WERI-Rb-1 (cell line): ENCODE measurements at regions not wholly inside any gene's neighbourhood (a gene's known extent, or its start where the extent isn't known, plus 50 kb on each side); places are given as distances from the start of the nearest gene placed in this dataset.
"Not testable (repeated sequence)": the region's sequence is repeated elsewhere in the genome, so short reads cannot be mapped to it uniquely, and the experiment has no call there.

Experiments
- DNase-seq: peaks from one replicate; pipeline ENCODE4 v3.0.0-alpha.2; 2020
- H3K27ac ChIP-seq: fragments of 250-450 bp; sonication (Bioruptor Pico); 2 replicates; pipeline ENCODE4 v1.5.1; 2020; ENCODE audit warnings: mild to moderate bottlenecking, moderate library complexity
- H3K27me3 ChIP-seq: fragments of 250-450 bp; sonication (Bioruptor Pico); 2 replicates; pipeline ENCODE4 v1.5.1; 2021; ENCODE audit warnings: mild to moderate bottlenecking, low read depth, moderate library complexity; ENCODE audit not compliant: insufficient read depth, severe bottlenecking
- H3K36me3 ChIP-seq: fragments of 250-450 bp; sonication (Bioruptor Pico); 2 replicates; pipeline ENCODE4 v1.5.1; 2020; ENCODE audit warnings: mild to moderate bottlenecking, moderate library complexity
- H3K4me3 ChIP-seq: 2 replicates; pipeline ENCODE4 v1.5.1; 2011; ENCODE audit warnings: low read depth, mild to moderate bottlenecking, control low read depth, low read length
- H3K9me3 ChIP-seq: fragments of 250-450 bp; sonication (Bioruptor Pico); 2 replicates; pipeline ENCODE4 v1.5.1; 2021; ENCODE audit warnings: mild to moderate bottlenecking, moderate library complexity; ENCODE audit not compliant: severe bottlenecking
- TF ChIP-seq, protein P1 (sequence below): IDR thresholded peaks from 2 replicates; pipeline ENCODE4 v1.5.1; 2011; ENCODE audit warnings: low read depth, mild to moderate bottlenecking, control low read depth, inconsistent platforms, low read length

DNA sequence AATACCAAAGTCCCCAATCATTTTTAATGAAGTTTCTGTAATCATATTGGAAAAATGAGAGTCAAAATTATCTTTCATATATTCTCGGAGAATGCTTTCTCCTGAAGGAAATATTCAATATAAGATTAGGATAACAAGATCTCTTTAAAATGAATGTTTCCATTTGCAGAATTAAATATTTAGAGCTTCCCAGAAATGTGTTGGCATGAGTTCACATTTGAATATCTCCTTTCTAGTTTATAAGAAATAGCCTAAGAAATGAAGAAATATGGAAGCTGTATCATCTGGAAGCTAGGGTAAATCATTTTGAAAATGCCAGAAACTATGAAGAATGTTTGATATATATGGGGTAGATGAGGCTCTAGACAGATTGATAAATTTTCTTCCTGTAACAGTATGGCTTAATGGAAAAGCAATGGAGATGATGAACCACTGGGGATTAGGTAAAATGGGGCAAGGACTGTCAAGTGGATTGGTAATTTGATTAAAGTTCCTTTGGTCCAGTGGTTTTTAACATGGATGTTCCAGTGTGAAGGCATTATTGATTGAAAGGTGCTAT, 184.6 kb upstream of the ZNF804A start:
- H3K4me3 ChIP-seq, result no peak overlapping the region
- TF ChIP-seq, protein P1, sequence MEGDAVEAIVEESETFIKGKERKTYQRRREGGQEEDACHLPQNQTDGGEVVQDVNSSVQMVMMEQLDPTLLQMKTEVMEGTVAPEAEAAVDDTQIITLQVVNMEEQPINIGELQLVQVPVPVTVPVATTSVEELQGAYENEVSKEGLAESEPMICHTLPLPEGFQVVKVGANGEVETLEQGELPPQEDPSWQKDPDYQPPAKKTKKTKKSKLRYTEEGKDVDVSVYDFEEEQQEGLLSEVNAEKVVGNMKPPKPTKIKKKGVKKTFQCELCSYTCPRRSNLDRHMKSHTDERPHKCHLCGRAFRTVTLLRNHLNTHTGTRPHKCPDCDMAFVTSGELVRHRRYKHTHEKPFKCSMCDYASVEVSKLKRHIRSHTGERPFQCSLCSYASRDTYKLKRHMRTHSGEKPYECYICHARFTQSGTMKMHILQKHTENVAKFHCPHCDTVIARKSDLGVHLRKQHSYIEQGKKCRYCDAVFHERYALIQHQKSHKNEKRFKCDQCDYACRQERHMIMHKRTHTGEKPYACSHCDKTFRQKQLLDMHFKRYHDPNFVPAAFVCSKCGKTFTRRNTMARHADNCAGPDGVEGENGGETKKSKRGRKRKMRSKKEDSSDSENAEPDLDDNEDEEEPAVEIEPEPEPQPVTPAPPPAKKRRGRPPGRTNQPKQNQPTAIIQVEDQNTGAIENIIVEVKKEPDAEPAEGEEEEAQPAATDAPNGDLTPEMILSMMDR, result no peak
- H3K27ac ChIP-seq, result no peak overlapping the region
- H3K27me3 ChIP-seq, result no peaks in the 10 kb centered on the region
- DNase-seq, result no peak
- H3K9me3 ChIP-seq, result no peaks in the 10 kb centered on the region
- H3K36me3 ChIP-seq, result no peaks in the 10 kb centered on the region

DNA sequence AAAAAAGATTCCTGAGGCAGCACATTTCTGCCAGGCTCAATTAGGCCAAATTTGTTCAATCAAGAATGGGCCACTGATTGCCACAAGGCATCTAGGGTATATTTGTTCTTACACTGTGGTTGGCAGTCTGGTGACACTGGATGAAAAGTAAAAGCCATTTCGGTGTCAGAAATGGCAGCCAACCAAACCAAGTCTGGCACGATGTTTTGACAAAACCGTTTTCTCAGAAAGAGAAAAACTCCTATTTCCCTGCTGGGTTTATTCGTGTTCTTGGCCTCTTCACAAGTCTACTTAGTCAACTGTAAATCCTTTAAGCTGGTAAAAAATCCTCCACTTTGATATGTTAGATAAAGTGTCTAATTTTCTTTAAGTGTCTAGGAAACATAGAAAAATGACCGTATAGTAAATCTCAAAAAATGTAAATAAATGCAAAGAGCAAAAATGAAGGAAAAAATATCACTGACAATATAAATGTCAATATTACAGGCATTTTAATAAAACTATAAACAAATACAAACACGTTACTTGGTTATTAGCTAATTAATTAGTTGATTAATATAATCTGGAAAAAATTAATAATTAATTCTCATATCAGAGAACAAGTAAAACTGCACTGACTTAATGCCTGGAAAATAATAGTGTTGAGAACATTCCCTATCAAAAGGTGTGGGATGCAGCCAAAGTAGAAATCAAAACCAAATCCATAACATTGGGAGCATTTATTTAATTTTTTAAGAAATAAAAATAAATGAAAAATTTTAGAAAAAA, 182.0 kb upstream of the ZNF804A start:
- Histone ChIP-seq H3K9me3 (no peaks in the 10 kb centered on the region), H3K36me3 (no peaks in the 10 kb centered on the region), H3K27ac (no peak overlapping the region), H3K4me3 (no peak overlapping the region), H3K27me3 (no peaks in the 10 kb centered on the region)
- TF ChIP-seq, protein P1, result no peak
- no peak for DNase-seq

DNA sequence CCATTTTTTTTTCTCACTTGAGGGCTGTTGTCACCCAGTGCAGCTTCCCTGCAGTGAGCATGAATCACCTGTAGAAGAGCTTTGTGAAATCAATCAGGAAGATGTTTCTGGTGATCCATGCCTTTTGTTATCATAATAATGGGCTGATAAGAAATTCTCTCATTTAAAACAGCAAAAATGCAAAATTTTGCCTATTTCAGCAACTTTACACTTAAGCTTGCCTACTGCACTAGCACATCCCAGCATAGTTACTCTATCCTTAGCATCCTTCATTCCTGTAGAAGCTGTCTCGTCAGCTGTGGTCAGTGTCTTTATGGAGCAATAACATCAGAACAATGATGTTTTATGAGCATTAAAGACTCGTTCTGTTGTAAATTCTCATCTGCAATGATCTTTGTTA, 178.6 kb upstream of the ZNF804A start:
- TF ChIP-seq, protein P1, result no peak
- H3K27me3 ChIP-seq, result no peaks in the 10 kb centered on the region
- no peak for DNase-seq
- H3K4me3 ChIP-seq, result no peak overlapping the region
- no peaks in the 10 kb centered on the region for H3K36me3 ChIP-seq
- H3K27ac ChIP-seq, result no peak overlapping the region
- no peaks in the 10 kb centered on the region for H3K9me3 ChIP-seq

DNA sequence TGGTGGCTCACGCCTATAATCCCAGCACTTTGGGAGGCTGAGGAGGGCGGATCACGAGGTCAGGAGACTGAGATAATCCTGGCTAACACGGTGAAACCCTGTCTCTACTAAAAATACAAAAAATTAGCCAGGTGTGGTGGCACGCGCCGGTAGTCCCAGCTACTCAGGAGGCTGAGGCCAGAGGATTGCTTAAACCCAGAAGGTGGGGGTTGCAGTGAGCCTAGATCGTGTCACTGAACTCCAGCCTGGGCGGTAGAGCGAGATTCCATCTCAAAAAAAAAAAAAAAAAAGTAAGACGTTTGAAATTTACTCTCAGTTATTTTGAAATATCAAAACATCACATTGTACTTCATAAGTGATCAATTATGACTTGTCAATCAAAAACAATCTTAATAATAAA, 176.9 kb upstream of the ZNF804A start:
- H3K27ac ChIP-seq, H3K9me3 ChIP-seq, H3K36me3 ChIP-seq, DNase-seq, H3K4me3 ChIP-seq, H3K27me3 ChIP-seq: not testable (repeated sequence)

DNA sequence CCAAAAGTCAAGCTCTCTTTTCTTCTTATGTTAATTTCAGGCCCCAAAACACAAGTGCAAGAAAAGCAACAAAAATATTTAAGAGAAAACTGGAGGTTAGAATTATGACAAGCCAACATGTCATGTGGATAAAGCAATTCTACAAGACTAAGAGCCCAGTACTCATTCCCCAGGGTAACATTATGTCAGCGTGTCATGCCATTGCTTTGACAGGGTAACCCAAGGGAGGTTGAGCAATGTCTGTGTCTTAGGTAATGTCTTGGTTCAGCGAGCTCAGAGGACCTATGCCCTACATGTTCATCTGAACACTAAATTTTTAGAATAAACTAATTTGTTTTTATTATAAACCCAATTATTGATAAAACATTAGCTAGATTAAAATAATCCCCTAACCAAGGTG, 173.2 kb upstream of the ZNF804A start:
- Histone ChIP-seq H3K9me3 (no peaks in the 10 kb centered on the region), H3K27me3 (no peaks in the 10 kb centered on the region), H3K4me3 (no peak overlapping the region), H3K36me3 (no peaks in the 10 kb centered on the region), H3K27ac (no peak overlapping the region)
- no peak for DNase-seq
- TF ChIP-seq, protein P1, result no peak

DNA sequence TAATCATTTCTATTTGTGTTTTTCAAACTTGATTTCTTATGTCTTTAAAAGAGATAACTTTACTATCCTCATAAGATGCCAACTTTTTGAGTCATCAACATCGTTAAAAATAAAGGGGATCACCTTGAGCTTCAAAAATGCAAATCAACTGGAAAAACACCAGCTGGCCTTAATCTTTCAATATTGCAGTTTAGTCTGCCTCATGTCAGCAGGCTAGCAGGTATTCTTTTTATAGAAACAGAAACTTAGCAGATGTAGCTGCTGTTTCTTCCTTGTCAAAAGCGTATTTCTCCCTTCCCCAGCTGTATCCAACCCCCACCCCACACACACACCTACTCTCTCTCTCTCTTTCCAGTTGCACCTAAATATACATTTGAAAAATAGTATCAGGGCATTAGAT, 154.1 kb upstream of the ZNF804A start:
- TF ChIP-seq, protein P1, result no peak
- DNase-seq, result no peak
- Histone ChIP-seq H3K4me3 (no peak overlapping the region), H3K9me3 (no peaks in the 10 kb centered on the region), H3K27me3 (no peaks in the 10 kb centered on the region), H3K36me3 (no peaks in the 10 kb centered on the region), H3K27ac (0 out of 2 replicates have a peak overlapping the region, but pooled peaks have one; percentile 24)
